ENCODE measurements at regions not wholly inside any gene's neighbourhood (a gene's known extent, or its start where the extent isn't known, plus 50 kb on each side); places are given as distances from the start of the nearest gene placed in this dataset.

DNA sequence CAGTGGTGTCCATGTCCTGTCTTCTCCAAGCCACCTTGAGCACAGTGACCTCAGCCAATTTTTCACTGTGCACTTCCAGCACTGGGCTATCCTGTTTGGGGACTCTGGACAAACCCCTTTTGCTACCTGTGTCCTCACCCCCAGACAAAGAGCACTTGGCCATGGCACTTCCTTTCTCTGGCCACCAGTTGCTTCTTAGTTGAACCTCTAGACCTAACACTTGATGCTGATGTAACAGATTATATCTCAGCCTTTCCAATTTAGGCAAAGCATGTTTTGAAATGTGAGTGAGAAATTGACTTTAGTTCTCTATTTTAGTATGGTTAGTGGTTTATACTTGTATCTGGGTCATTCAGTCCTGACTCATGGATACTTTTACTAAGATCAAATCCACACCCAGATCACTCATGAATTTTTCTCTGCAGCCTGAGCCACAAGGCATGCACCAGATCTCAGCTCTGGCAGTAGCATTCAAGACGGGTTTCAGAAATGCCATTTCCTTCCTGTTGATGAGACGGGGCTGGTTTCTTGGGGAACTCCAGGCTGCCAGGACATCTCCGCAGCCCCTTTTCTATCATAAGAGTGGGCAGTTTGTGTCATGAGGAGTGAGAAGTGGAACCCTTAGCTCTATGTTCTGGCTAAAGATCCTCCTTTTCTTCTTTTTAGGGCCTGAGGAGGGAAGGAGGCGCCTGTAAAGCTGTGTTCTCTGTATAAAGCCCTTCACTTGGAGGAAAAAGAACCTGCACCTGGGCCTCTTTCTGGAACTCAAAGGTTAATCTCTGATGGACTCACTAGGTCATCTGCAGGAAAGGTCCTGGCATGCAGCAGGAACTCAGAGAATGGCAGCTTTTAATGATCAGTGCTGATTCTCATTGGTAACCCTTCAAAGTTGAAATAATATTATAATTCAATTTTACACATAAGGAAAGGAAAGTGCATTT lies 185.6 kb upstream of the TENM4 start (continued):
- no peak for TF ChIP-seq CTBP2 (IDR thresholded peaks at IDR 0.05; ENCODE audit: borderline replicate concordance, insufficient read depth, insufficient read length, low read length)
- no peak for TF ChIP-seq FOSL1 (IDR thresholded peaks at IDR 0.05; ENCODE audit: insufficient read depth, low read depth, low read length)
- no peak for TF ChIP-seq TAF7 (optimal IDR thresholded peaks at IDR 0.05; ENCODE audit: borderline replicate concordance, low read depth, low read length)
- no peak for TF ChIP-seq TCF12 (IDR thresholded peaks at IDR 0.05; ENCODE audit: low read depth, low read length)
- TF ChIP-seq GABPA (IDR thresholded peaks at IDR 0.05; ENCODE audit: borderline replicate concordance, insufficient read depth, low read length): no peak
- TF ChIP-seq TAF1 (IDR thresholded peaks at IDR 0.05; ENCODE audit: low read depth, low read length): no peak

Measured in H1 (cell line).